SH-SY5Y (cell line): ENCODE measurements at regions not wholly inside any gene's neighbourhood (a gene's known extent, or its start where the extent isn't known, plus 50 kb on each side); places are given as distances from the start of the nearest gene placed in this dataset.

Experiments
- GATA2 ChIP-seq: IDR thresholded peaks from 2 replicates; pipeline ENCODE4 v1.6.1; 2011; ENCODE audit warnings: mild to moderate bottlenecking, low read depth, low read length
- GATA3 ChIP-seq: IDR thresholded peaks from 2 replicates; pipeline ENCODE4 v1.6.1; 2011; ENCODE audit warnings: low read depth, mild to moderate bottlenecking, low read length, moderate library complexity

DNA sequence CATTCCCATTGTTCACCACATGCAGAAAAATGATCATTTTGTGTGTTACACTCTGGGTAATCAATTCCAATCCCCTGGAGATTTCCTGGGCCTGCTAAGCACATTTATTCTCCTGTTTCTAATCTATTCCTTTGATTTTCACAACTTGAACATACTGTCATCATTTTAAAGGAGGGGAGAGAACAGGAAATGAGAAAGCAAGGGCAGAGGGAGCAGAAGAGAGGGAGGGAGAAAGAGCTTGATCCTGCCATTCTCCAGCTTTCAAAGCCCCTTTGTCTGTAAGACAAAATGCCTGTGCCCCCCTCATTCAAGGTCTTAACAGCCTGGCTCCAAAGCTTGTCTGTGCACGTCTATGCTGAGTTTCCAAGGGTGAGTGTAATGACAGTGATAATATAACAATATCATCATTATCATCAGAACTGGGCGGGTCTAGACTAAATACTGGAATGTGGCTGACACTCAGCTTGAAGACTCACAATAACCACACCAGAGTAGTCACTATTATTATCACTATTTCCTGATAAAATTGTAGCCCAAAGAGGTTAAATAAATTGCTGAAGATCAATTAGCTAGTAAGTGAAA is 164.4 kb upstream of the KLHL29 start:
- TF ChIP-seq GATA2 (no peak), GATA3 (no peak)
